ENCODE measurements at regions not wholly inside any gene's neighbourhood (a gene's known extent, or its start where the extent isn't known, plus 50 kb on each side); places are given as distances from the start of the nearest gene placed in this dataset.

GRCh38 chr13:90068658-90069057, 1278.8 kb upstream of the MIR17HG start:
- Histone ChIP-seq H3K9me3 (ENCODE audit: control insufficient read depth, insufficient read depth, low read length) (no peaks in the 10 kb centered on the region), H3K27me3 (ENCODE audit: control insufficient read depth, insufficient read depth, low read length) (no peaks in the 10 kb centered on the region), H3K27ac (ENCODE audit: low read depth, low read length) (no peak overlapping the region), H3K4me3 (ENCODE audit: low read depth, low read length) (no peak overlapping the region)
- DNase-seq (ENCODE audit: low read depth, low spot score) = no peak
- TF ChIP-seq CTCF (IDR thresholded peaks at IDR 0.05; ENCODE audit: low read depth, low read length) = no peak
- POLR2A ChIA-PET = no interaction called here
- CTCF ChIA-PET = no interaction called here

- Histone ChIP-seq H3K9me3 (ENCODE audit: control insufficient read depth, insufficient read depth, low read length) (no peaks in the 10 kb centered on the region), H3K27ac (ENCODE audit: low read depth, low read length) (no peak overlapping the region), H3K4me3 (ENCODE audit: low read depth, low read length) (no peak overlapping the region), H3K27me3 (ENCODE audit: control insufficient read depth, insufficient read depth, low read length) (no peaks in the 10 kb centered on the region)
- no peak for DNase-seq (ENCODE audit: low read depth, low spot score)
- TF ChIP-seq CTCF (IDR thresholded peaks at IDR 0.05; ENCODE audit: low read depth, low read length) = no peak
- CTCF ChIA-PET = no interaction called here
- POLR2A ChIA-PET = no interaction called here
Measured at GRCh38 chr13:90070362-90070761, 1277.1 kb upstream of the MIR17HG start.

- Histone ChIP-seq H3K27me3 (ENCODE audit: control insufficient read depth, insufficient read depth, low read length) (no peaks in the 10 kb centered on the region), H3K27ac (ENCODE audit: low read depth, low read length) (no peak overlapping the region), H3K4me3 (ENCODE audit: low read depth, low read length) (no peak overlapping the region), H3K9me3 (ENCODE audit: control insufficient read depth, insufficient read depth, low read length) (no peaks in the 10 kb centered on the region)
- DNase-seq (ENCODE audit: low read depth, low spot score) = no peak
- TF ChIP-seq CTCF (IDR thresholded peaks at IDR 0.05; ENCODE audit: low read depth, low read length) = no peak
- CTCF ChIA-PET = no interaction called here
- POLR2A ChIA-PET = no interaction called here
Measured at GRCh38 chr13:90070837-90071525, 1276.5 kb upstream of the MIR17HG start.

- ChIA-PET CTCF (no interaction called here), POLR2A (no interaction called here)
- TF ChIP-seq CTCF (IDR thresholded peaks at IDR 0.05; ENCODE audit: low read depth, low read length) = no peak
- Histone ChIP-seq H3K9me3 (ENCODE audit: control insufficient read depth, insufficient read depth, low read length) (no peaks in the 10 kb centered on the region), H3K4me3 (ENCODE audit: low read depth, low read length) (no peak overlapping the region), H3K27me3 (ENCODE audit: control insufficient read depth, insufficient read depth, low read length) (no peaks in the 10 kb centered on the region), H3K27ac (ENCODE audit: low read depth, low read length) (no peak overlapping the region)
- no peak for DNase-seq (ENCODE audit: low read depth, low spot score)
Measured at GRCh38 chr13:90084684-90085290, 1262.7 kb upstream of the MIR17HG start.

GRCh38 chr13:90089051-90089450, 1258.4 kb upstream of the MIR17HG start:
- DNase-seq (ENCODE audit: low read depth, low spot score) = no peak
- Histone ChIP-seq H3K4me3 (ENCODE audit: low read depth, low read length) (no peak overlapping the region), H3K27me3 (ENCODE audit: control insufficient read depth, insufficient read depth, low read length) (no peaks in the 10 kb centered on the region), H3K27ac (ENCODE audit: low read depth, low read length) (no peak overlapping the region), H3K9me3 (ENCODE audit: control insufficient read depth, insufficient read depth, low read length) (no peaks in the 10 kb centered on the region)
- ChIA-PET CTCF (no interaction called here), POLR2A (no interaction called here)
- no peak for TF ChIP-seq CTCF (IDR thresholded peaks at IDR 0.05; ENCODE audit: low read depth, low read length)

All from AG04450 (cell line).